SU-DHL-6 (cell line): ENCODE measurements at regions not wholly inside any gene's neighbourhood (a gene's known extent, or its start where the extent isn't known, plus 50 kb on each side); places are given as distances from the start of the nearest gene placed in this dataset.

ENCODE experiments used
- EZH2phosphoT487 ChIP-seq: fragments of 200-600 bp; sonication (generic), shearing (Covaris generic); conservative IDR thresholded peaks from 2 replicates; pipeline ENCODE4 v1.6.1; 2018; ENCODE audit warnings: mild to moderate bottlenecking, antibody characterized with exemption, low read length, moderate library complexity, mixed read lengths
- TF ChIP-seq, protein P1 (sequence below): fragments of 200-600 bp; sonication (generic); IDR thresholded peaks from one replicate; pipeline ENCODE4 v1.5.1; 2017; ENCODE audit warnings: antibody characterized with exemption, mild to moderate bottlenecking, low read length, moderate library complexity; ENCODE audit not compliant: insufficient read depth, poor library complexity, severe bottlenecking

DNA sequence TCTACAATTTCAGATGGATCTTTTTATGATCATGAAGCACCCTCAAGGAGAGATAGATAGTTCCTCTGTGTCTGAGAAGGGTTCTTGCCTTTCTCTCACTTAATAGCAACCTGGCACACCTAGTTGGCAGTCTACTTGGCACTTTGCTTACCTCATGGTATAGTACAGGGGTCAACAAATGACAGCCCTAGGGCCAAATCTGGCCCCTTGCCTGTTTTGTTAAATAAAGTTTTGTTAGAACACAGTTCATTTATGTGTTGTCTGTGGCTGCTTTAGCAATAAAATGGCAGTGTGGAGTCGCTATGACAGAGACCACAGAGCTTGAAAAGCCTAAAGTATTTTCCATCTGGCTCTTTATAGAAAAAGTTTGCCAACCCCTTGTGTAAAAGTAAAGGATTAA is 119.3 kb upstream of the CPEB4 start:
- TF ChIP-seq, protein P1, sequence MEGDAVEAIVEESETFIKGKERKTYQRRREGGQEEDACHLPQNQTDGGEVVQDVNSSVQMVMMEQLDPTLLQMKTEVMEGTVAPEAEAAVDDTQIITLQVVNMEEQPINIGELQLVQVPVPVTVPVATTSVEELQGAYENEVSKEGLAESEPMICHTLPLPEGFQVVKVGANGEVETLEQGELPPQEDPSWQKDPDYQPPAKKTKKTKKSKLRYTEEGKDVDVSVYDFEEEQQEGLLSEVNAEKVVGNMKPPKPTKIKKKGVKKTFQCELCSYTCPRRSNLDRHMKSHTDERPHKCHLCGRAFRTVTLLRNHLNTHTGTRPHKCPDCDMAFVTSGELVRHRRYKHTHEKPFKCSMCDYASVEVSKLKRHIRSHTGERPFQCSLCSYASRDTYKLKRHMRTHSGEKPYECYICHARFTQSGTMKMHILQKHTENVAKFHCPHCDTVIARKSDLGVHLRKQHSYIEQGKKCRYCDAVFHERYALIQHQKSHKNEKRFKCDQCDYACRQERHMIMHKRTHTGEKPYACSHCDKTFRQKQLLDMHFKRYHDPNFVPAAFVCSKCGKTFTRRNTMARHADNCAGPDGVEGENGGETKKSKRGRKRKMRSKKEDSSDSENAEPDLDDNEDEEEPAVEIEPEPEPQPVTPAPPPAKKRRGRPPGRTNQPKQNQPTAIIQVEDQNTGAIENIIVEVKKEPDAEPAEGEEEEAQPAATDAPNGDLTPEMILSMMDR: no peak
- no peak for TF ChIP-seq EZH2phosphoT487
